ENCODE measurements at regions not wholly inside any gene's neighbourhood (a gene's known extent, or its start where the extent isn't known, plus 50 kb on each side); places are given as distances from the start of the nearest gene placed in this dataset.

- DNase-seq: no peak
Measured at GRCh38 chr12:14156606-14157005, 175.2 kb upstream of the GRIN2B start.

- no peak for DNase-seq
Measured at GRCh38 chr12:14157088-14157747, 175.8 kb upstream of the GRIN2B start.

GRCh38 chr12:14164266-14164665 is 182.9 kb upstream of the GRIN2B start:
- DNase-seq: no peak

GRCh38 chr12:14167005-14167628 is 185.7 kb upstream of the GRIN2B start:
- no peak for DNase-seq

- no peak for DNase-seq
Measured at GRCh38 chr12:14169281-14169680, 187.9 kb upstream of the GRIN2B start.

GRCh38 chr12:14171106-14171505 is 189.7 kb upstream of the GRIN2B start:
- no peak for DNase-seq

- no peak for DNase-seq
Measured at GRCh38 chr12:14175206-14175605, 190.3 kb upstream of the ATF7IP start.

- DNase-seq: no peak
Measured at GRCh38 chr12:14185427-14186192, 179.9 kb upstream of the ATF7IP start.

GRCh38 chr12:14186193-14186502 is 179.3 kb upstream of the ATF7IP start:
- no peak for DNase-seq

GRCh38 chr12:14187002-14187401 is 178.5 kb upstream of the ATF7IP start:
- no peak for DNase-seq

- DNase-seq: no peak
Measured at GRCh38 chr12:14187966-14188365, 177.5 kb upstream of the ATF7IP start.

GRCh38 chr12:14188744-14189143 is 176.7 kb upstream of the ATF7IP start:
- no peak for DNase-seq

GRCh38 chr12:14190694-14191093 is 174.8 kb upstream of the ATF7IP start:
- no peak for DNase-seq

- no peak for DNase-seq
Measured at GRCh38 chr12:14191612-14192011, 173.9 kb upstream of the ATF7IP start.

- DNase-seq: no peak
Measured at GRCh38 chr12:14193639-14194038, 171.8 kb upstream of the ATF7IP start.

- no peak for DNase-seq
Measured at GRCh38 chr12:14194572-14194971, 170.9 kb upstream of the ATF7IP start.

- DNase-seq: no peak
Measured at GRCh38 chr12:14199455-14200198, 165.9 kb upstream of the ATF7IP start.

GRCh38 chr12:14200598-14200997 is 164.9 kb upstream of the ATF7IP start:
- no peak for DNase-seq

GRCh38 chr12:14201291-14201690 is 164.2 kb upstream of the ATF7IP start:
- DNase-seq: no peak

- no peak for DNase-seq
Measured at GRCh38 chr12:14207905-14208551, 157.5 kb upstream of the ATF7IP start.

GRCh38 chr12:14211947-14212387 is 153.5 kb upstream of the ATF7IP start:
- no peak for DNase-seq

GRCh38 chr12:14213542-14213941 is 151.9 kb upstream of the ATF7IP start:
- DNase-seq: no peak

- no peak for DNase-seq
Measured at GRCh38 chr12:14214495-14214894, 151.0 kb upstream of the ATF7IP start.

Data from NK-92 treated with Interleukin-12 subunit alpha and Interleukin-12 subunit beta, amount 100 ng/mL, for 24 hours (cell line).